ENCODE measurements at regions not wholly inside any gene's neighbourhood (a gene's known extent, or its start where the extent isn't known, plus 50 kb on each side); places are given as distances from the start of the nearest gene placed in this dataset.

- no peak for TF ChIP-seq EZH2 (IDR thresholded peaks at IDR 0.05)
- no peak for TF ChIP-seq POLR2AphosphoS5 (IDR thresholded peaks at IDR 0.05; ENCODE audit: borderline replicate concordance, low read depth, low read length)
These were observed 64.6 kb downstream of the GADD45G start for GRCh38 chr9:89669361-89669842.
